ENCODE measurements at regions not wholly inside any gene's neighbourhood (a gene's known extent, or its start where the extent isn't known, plus 50 kb on each side); places are given as distances from the start of the nearest gene placed in this dataset.

DNA sequence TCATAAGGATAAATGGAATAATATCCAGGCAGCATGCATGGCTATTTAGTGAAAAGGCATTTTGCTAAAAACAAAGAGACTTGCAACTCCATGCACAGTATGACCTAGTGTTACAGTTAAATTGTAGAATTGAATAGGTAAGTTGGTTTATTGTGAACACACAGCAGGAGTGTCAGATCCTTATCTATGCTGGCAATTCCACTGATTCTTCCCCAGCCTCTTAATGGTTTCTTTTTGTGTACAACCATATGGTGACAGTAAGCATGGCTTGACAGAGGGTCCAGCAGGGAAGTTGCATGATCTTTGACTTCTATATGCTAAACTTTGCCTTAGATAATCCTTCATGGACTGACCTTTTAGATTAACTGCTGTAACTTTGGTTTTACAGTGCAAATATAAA, 936.6 kb upstream of the EPHA5 start:
- no peak overlapping the region for H2AFZ ChIP-seq (ENCODE audit: low read length)
- no peaks in the 10 kb centered on the region for H3K79me2 ChIP-seq (ENCODE audit: insufficient read depth, low read length)
- no peaks in the 10 kb centered on the region for H3K9me3 ChIP-seq (ENCODE audit: insufficient read depth, low read depth, low read length)
- H3K4me3 ChIP-seq (ENCODE audit: low read length, poor library complexity, severe bottlenecking) = no peak overlapping the region
- H3K4me1 ChIP-seq (ENCODE audit: insufficient read depth, low read length, poor library complexity, severe bottlenecking) = peaks cover 10% of the 10 kb centered on the region
- H3F3A ChIP-seq (ENCODE audit: low read depth) = no peaks in the 10 kb centered on the region
- no peaks in the 10 kb centered on the region for H3K9me2 ChIP-seq (replicated peaks; ENCODE audit: low read depth, low read length)
- H3K9ac ChIP-seq (ENCODE audit: low read depth, low read length, poor library complexity, severe bottlenecking) = no peak overlapping the region
- H3K27me3 ChIP-seq (ENCODE audit: insufficient read depth, low read length, poor library complexity, severe bottlenecking) = no peaks in the 10 kb centered on the region
- TF ChIP-seq EZH2phosphoT487 (IDR thresholded peaks at IDR 0.05; ENCODE audit: borderline replicate concordance) = no peak
- TF ChIP-seq, protein P1, sequence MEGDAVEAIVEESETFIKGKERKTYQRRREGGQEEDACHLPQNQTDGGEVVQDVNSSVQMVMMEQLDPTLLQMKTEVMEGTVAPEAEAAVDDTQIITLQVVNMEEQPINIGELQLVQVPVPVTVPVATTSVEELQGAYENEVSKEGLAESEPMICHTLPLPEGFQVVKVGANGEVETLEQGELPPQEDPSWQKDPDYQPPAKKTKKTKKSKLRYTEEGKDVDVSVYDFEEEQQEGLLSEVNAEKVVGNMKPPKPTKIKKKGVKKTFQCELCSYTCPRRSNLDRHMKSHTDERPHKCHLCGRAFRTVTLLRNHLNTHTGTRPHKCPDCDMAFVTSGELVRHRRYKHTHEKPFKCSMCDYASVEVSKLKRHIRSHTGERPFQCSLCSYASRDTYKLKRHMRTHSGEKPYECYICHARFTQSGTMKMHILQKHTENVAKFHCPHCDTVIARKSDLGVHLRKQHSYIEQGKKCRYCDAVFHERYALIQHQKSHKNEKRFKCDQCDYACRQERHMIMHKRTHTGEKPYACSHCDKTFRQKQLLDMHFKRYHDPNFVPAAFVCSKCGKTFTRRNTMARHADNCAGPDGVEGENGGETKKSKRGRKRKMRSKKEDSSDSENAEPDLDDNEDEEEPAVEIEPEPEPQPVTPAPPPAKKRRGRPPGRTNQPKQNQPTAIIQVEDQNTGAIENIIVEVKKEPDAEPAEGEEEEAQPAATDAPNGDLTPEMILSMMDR (conservative IDR thresholded peaks at IDR 0.05; ENCODE audit: low read length) = no peak
- no peaks in the 10 kb centered on the region for H3K36me3 ChIP-seq (ENCODE audit: insufficient read depth, low read length)
- H4K20me1 ChIP-seq (ENCODE audit: insufficient read depth, low read length, poor library complexity, severe bottlenecking) = no peaks in the 10 kb centered on the region
- H3K4me2 ChIP-seq (ENCODE audit: low read depth, low read length, poor library complexity, severe bottlenecking) = no peak overlapping the region

DNA sequence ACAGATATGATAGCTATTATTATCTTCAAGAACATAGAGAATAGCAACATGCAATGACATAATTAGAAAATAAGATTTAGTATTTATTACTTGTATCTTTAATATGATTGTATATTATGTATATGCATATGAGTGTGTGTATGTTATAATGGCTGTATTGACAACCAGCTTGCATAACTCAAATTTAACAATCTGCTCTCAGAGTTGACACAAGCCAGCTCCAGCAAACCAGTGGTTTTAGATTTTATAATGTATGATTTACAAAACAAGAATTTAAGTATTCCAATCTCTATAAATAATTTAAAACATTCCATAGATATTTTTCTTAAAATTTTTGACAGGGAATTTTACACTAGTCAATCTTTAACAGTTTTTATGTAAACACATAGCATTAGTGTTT, 935.9 kb upstream of the EPHA5 start:
- Histone ChIP-seq H3K9ac (ENCODE audit: low read depth, low read length, poor library complexity, severe bottlenecking) (no peak overlapping the region), H4K20me1 (ENCODE audit: insufficient read depth, low read length, poor library complexity, severe bottlenecking) (no peaks in the 10 kb centered on the region), H3K27me3 (ENCODE audit: insufficient read depth, low read length, poor library complexity, severe bottlenecking) (no peaks in the 10 kb centered on the region), H3K4me3 (ENCODE audit: low read length, poor library complexity, severe bottlenecking) (no peak overlapping the region), H3K4me2 (ENCODE audit: low read depth, low read length, poor library complexity, severe bottlenecking) (no peak overlapping the region), H2AFZ (ENCODE audit: low read length) (no peak overlapping the region), H3K36me3 (ENCODE audit: insufficient read depth, low read length) (no peaks in the 10 kb centered on the region), H3K4me1 (ENCODE audit: insufficient read depth, low read length, poor library complexity, severe bottlenecking) (peaks cover 10% of the 10 kb centered on the region), H3K9me2 (replicated peaks; ENCODE audit: low read depth, low read length) (no peaks in the 10 kb centered on the region), H3K79me2 (ENCODE audit: insufficient read depth, low read length) (no peaks in the 10 kb centered on the region), H3K9me3 (ENCODE audit: insufficient read depth, low read depth, low read length) (no peaks in the 10 kb centered on the region), H3F3A (ENCODE audit: low read depth) (no peaks in the 10 kb centered on the region)
- TF ChIP-seq, protein P1 (conservative IDR thresholded peaks at IDR 0.05; ENCODE audit: low read length) = no peak
- TF ChIP-seq EZH2phosphoT487 (IDR thresholded peaks at IDR 0.05; ENCODE audit: borderline replicate concordance) = no peak

DNA sequence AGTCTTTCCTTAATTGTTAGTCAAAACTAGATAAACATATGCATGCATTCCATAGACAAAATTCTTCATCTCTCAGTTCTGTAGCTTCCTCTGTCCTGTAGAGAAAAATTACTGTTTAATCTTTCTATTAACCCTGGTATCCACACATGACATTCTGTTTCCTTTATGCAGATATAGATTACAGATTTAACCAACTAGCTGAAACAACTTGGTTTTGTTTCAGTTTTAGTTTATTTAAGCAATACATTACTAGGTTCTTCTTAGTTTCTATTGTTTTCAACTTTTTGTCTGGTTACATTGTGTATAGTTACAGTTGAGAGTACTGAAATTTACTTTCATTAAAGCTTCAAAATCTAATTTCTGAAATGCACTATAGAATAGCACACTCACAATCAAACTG, 933.9 kb upstream of the EPHA5 start:
- H3K27me3 ChIP-seq (ENCODE audit: insufficient read depth, low read length, poor library complexity, severe bottlenecking) = no peaks in the 10 kb centered on the region
- H3K9me3 ChIP-seq (ENCODE audit: insufficient read depth, low read depth, low read length) = no peaks in the 10 kb centered on the region
- no peak overlapping the region; the same call in 1 of the 2 replicates for H2AFZ ChIP-seq (ENCODE audit: low read length)
- no peaks in the 10 kb centered on the region for H3K9me2 ChIP-seq (replicated peaks; ENCODE audit: low read depth, low read length)
- H3K9ac ChIP-seq (ENCODE audit: low read depth, low read length, poor library complexity, severe bottlenecking) = no peak overlapping the region
- no peaks in the 10 kb centered on the region for H3K79me2 ChIP-seq (ENCODE audit: insufficient read depth, low read length)
- TF ChIP-seq, protein P1 (conservative IDR thresholded peaks at IDR 0.05; ENCODE audit: low read length) = no peak
- H3F3A ChIP-seq (ENCODE audit: low read depth) = no peaks in the 10 kb centered on the region
- no peaks in the 10 kb centered on the region for H3K36me3 ChIP-seq (ENCODE audit: insufficient read depth, low read length)
- H4K20me1 ChIP-seq (ENCODE audit: insufficient read depth, low read length, poor library complexity, severe bottlenecking) = no peaks in the 10 kb centered on the region
- no peak overlapping the region for H3K4me3 ChIP-seq (ENCODE audit: low read length, poor library complexity, severe bottlenecking)
- peaks cover under 1% of the 10 kb centered on the region for H3K4me1 ChIP-seq (ENCODE audit: insufficient read depth, low read length, poor library complexity, severe bottlenecking)
- no peak overlapping the region for H3K4me2 ChIP-seq (ENCODE audit: low read depth, low read length, poor library complexity, severe bottlenecking)
